NCI-H460 (cell line): ENCODE measurements at regions not wholly inside any gene's neighbourhood (a gene's known extent, or its start where the extent isn't known, plus 50 kb on each side); places are given as distances from the start of the nearest gene placed in this dataset.

Experiments
- DNase-seq: peaks from one replicate; pipeline ENCODE4 v3.0.0-alpha.2; 2016; ENCODE audit warnings: low read depth; ENCODE audit errors: extremely low read depth

GRCh38 chr2:61722800-61723199, 131.1 kb downstream of the FAM161A start:
- DNase-seq = no peak

DNA sequence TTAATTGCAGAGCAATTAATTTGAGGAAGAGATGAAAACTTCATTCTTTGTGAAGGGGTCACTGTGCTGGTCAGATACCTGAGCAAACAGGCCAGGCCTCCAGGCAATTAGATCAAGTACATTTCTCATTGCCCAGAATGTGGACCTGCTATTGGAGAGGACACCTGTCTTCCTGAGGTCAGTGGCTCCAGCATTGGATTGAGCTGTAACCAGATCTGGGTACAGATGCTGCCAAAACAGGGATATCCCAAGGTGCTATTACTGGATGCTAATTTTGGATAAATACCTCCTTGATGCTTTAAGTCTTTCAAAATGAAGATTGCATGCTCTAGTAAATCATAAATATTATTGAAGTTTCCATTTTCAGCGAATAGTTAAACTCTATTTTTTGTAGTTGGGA, 131.5 kb downstream of the FAM161A start:
- no peak for DNase-seq

DNA sequence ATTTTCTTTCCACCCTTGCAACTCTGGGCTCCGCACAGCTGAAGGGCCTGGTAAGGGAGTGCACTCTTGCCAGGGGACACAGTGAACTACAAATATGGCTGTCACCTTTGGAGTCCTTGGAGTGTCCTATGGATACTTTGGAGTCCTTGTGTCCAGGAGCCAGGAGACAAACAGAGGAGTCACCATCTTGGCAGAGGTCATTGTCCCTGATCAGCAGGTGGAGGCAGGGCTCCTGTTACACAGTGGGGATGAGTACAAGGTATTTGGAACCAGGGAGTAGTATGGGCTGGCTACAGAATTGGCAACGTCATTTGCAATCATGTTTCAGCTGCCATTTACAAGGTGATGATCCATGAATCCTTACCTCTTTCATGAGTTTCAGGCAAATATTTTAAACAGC, 132.5 kb downstream of the FAM161A start:
- no peak for DNase-seq

- DNase-seq = no peak
Observed at GRCh38 chr2:61720911-61721310, 132.9 kb downstream of the FAM161A start.

DNA sequence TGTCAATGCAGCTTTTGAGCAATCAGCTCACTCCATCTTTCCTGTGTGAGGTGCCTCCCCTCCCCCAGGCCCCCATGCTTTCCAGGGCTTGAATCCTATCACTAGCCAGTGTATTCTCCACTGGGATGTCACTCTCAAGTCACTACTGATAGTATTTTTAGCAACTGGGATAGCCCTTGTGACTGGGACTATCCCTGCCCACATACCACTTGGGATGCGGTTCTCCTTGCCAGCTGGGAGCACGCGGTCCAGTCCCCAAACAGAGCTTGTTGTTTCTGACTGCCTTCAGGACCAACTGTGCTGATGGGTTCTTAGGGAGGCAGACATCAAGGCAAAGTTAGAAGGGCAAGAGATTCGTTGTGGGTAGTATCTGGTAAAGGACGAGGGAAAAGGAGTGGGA, 134.9 kb downstream of the FAM161A start:
- DNase-seq = no peak

DNA sequence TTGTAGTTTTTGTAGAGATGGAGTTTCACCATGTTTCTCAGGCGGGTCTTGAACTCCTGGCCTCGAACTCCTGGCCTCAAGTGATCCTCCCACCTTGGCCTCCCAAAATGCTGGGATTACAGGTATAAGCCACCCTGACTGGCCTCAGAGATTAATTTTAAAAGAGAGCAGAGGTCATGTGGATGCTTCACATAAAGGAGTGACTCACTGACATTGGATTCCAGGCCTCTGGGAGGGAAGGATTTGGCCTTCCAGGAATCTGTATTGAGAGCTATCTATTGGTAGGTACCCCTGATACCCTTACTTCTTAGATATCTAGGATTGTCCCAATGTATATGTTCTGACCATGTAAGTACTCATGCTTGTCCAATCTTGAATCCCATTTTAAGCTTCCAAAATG, 138.4 kb downstream of the FAM161A start:
- DNase-seq = no peak

GRCh38 chr2:61714210-61714609, 139.7 kb downstream of the FAM161A start:
- no peak for DNase-seq

DNA sequence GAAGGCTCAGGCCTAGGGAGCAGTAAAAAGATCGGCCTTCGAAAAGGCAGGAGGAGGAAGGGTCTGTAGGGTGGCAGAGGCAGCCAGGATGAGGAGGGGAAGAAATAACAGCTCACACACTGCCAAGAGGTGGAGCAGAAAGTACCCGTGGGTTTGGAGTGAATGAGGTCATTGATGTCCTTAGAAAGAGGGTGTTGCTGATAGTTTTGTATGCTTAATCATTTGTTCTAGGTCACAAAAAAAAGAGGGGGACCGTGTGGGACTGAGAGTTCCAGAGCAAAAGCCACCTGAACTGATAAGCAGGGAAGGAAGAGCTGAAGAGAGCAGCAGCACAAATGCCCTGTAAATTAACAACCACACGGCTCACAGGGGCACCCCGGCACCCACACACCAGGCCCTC, 140.4 kb downstream of the FAM161A start:
- DNase-seq = no peak

DNA sequence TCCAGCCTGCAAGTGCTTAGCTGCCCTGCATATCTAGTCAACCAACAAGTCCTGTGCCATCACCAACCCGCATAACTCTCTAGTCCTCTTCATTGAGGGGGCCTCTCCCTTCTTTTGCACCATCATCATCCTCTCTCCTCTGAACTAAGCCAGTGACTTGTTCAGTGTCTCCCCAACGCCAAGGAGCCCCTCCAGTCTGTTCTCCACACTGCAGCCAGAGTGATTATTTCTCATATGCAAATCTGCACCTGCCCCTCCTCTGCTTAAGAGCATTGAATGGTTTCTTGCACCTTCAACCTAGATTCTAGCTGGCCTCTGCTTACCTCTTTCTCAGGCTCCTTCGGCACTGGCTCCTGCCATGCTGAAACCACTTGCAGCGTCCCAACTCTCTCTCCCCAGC, 141.8 kb downstream of the FAM161A start:
- no peak for DNase-seq

GRCh38 chr2:61710711-61711110, 143.1 kb downstream of the FAM161A start:
- no peak for DNase-seq

DNA sequence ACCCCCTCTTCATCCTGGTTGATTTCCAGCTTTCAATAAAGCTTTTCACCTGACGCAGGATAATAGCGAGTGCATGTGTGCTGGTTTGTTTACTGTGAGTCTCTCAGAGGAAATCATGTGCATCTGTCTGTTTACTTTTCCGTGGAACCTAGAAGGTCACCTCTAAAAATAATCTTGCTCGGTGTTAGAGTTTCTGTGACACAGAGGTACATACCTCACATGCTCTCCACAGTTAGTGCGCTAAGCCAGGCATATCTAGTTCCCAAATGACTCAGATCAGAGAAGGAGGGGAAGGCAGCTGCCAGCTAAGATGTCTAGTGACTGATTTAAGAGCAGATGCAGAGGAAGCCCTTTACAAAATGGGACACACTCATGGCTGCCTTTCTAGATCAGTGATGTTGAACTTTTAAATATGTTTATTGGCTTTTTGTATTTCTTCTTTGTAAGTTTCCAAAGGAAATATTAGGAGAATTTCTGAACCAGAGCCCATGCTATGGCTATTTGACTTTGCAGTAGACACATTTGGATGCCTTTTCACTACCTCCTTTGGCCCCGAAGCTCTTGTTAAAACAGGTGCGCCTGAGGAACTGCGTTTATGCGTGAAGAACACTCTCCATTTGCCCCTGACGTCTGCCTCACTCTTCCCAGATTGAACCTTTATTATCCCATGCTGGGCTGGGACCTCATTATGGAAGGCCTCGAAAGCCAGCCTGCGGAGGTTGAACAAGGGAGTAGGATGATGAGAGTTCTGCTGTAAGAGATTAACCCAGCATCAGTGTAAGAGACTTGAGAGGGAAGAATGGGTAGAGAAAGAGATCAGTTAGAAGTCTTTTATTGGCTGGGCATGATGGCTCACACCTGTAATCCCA, 145.6 kb downstream of the FAM161A start:
- DNase-seq = peak; percentile 38

DNA sequence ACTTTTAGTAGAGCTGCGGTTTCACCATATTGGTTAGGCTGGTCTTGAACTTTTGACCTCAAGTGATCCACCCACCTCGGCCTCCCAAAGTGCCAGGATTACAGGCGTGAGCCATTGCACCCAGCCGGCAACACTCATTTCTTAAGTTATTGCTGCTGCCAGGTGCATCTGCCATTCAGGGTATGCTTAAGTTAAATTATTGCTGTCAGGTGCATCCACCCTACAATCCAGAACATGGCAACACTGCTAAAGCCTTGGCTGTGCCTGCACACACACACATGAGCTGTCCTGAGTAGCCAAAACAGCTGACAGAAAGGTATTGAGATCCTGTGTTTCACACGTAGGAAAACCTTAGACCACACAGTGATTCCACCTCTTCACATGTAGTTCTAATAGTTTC, 148.2 kb downstream of the FAM161A start:
- no peak for DNase-seq

DNA sequence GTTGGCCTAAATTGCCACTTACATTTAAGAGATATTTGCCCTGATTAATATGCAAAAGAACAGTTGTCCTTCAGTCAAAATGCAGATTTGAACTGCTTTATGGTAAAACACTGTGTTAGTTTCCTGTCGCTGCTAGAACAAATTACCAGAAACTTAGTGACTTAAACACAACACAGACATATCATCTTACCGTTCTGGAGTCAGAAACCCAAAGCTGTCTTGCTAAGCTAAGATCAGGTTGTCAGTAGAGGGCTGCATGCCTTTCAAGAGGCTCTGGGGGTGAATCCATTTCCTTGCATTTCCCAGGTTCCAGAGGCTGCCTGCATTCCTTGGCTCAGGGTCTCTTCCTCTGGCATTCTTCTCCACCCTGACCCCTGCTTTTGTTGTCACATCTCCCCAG, 149.5 kb downstream of the FAM161A start:
- DNase-seq = no peak

- DNase-seq = no peak
Observed at GRCh38 chr2:61702088-61702467, 151.8 kb downstream of the FAM161A start.

DNA sequence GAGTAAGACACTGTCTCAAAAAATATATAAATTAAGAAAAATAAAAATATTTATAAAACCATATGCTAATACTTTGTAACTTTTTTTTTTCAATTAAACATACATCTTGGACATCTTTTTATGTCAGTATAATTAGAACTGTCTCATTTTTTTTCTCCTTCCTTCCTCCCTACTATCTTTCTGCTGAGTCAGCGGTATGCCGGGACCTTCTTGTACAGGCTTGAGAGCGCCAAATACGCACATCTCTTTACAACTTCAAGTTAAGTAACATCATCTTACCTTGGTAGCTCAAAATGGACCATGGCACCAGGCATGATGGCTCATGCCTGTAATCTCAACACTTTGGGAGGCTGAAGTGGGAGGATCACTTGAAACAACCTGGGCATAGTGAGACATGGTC, 153.4 kb downstream of the FAM161A start:
- no peak for DNase-seq

GRCh38 chr2:61694312-61695274, 156.4 kb upstream of the XPO1 start:
- peak; percentile 89 for DNase-seq

DNA sequence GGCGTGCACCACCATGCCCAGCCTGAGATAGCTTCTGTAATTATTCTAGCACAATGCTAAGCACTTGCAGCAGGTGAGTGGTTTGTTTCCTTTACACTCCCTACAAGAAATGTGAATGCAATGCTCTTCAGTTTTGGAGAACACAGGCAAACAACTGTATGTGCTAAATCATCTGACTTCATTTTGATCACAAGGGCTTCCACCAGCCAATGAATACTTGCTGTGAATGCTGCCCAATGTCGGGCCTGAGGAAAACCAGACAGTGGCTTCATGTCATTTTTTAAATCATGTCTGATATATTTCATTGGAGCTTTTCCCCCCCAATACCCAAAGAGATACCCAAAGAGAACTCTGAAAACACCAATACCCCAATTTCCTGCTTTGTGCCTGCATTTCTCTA, 155.6 kb upstream of the XPO1 start:
- DNase-seq = no peak

DNA sequence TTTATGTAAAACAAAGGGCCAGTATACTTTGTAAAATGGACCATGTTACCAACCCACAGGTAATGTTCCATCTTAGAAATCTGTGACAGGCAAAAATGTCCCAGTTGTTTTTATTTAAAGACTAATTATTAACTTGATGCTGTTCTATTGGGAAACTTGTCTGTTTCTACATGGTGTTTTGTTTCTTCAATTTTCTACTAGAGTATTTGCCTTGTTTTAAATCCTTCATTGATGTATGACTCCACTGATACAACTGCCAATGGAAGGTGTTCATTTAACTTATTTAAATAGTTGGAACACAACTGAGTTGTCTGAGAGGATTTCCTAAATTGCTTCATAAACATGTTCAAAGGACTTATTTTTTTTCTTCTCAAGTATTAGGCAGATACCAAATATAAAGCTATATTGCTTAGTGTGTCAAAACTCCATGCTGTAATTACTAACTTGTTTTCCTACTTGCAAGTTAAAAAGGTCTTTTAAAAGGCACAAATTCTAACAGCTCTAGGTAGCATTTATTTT, 152.0 kb upstream of the XPO1 start:
- DNase-seq = no peak

DNA sequence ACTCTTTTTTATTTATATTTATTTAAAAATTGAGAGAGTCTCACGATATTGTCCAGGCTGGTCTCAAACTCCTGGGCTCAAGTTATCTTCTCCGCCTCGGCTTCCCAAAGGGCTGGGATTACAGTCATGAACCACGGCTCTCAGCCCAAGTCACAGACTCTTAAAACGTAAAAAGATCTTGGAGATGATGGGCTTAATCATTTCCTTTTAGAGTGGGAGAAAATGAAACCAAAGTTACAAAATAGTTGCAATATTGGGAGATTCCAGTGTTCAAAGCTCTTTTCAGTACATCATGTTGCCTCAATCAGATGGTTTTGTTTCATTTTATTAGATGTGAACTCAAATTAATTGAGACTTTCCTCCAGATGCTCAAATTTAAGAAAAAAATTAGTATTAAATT, 151.4 kb upstream of the XPO1 start:
- no peak for DNase-seq

DNA sequence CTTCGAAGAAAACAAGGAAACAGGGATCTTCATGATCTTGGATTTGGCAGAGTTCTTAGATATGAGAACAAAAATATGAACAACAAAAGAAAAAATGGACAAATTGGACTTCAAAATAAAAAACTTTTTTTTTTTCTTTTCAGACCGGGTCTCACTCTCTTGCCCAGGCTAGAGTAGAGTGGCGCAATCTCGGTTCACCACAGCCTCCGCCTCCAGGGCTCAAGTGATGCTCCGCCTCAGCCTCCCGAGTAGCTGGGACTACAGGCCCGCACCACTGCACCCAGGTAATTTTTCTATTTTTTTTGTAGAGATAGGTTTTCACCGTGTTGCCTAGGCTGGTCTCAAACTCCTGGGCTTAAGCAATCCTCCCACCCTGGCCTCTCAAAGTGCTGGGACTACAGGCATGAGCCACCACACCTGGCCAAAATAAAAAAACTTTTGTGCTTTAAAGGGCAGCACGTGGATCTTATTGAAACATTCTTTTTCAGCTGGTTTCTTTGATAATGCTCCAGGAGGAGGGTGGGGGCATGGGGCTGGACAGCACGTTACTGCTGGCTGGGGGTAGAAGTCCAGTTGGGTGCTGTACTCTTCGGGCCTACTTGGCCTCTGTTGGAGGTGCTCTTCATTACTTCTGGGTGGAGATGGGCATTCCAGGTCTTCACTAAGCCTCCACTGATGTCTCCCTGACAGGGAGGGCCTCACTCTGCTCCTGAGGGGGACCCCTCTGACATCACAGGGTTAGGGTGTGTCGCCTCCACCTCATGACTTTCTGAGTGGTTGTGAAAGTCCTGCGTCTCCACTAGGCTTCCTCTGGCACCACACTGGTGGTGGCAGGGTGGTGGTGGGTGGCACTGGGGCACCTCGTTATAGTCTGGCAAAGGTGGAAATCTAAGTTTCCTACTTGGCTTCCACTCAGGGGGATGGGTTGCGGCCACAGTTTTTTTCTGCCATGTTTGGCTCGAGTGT, 150.5 kb upstream of the XPO1 start:
- no peak for DNase-seq
